OCI-LY7 (cell line): ENCODE measurements at regions not wholly inside any gene's neighbourhood (a gene's known extent, or its start where the extent isn't known, plus 50 kb on each side); places are given as distances from the start of the nearest gene placed in this dataset.

Source experiments
- EZH2phosphoT487 ChIP-seq: fragments of 200-600 bp; sonication (generic); IDR thresholded peaks from 2 replicates; pipeline ENCODE4 v1.6.1; 2018; ENCODE audit warnings: low read depth, borderline replicate concordance, mild to moderate bottlenecking, mixed run types, antibody characterized with exemption, low read length, moderate library complexity, mixed read lengths
- TF ChIP-seq, protein P1 (sequence below): fragments of 200-600 bp; sonication (generic); conservative IDR thresholded peaks from 2 replicates; pipeline ENCODE4 v1.5.1; 2014; ENCODE audit warnings: mild to moderate bottlenecking, antibody characterized with exemption, low read length, moderate library complexity, mixed read lengths

DNA sequence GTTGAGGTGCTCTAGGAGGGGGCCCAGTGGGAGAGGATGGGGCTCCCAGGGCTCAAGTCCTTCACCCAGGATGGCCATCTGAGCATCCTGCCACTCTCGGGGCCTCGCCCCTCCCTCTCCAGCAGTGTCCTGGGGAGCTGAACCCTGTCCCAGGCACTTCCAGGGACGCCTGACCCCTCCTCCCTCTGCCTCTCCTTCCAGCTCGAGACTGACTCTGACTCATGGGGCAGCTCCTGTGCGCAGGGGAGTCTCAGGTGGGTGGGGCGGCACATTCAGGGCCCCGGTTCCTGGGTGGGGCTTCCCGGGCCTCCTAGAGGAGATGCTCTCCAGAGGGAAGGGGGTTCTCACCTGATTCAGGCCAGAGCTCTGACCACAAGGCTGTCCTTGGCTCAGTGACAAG is 77.1 kb upstream of the IGLL5 start:
- TF ChIP-seq, protein P1, sequence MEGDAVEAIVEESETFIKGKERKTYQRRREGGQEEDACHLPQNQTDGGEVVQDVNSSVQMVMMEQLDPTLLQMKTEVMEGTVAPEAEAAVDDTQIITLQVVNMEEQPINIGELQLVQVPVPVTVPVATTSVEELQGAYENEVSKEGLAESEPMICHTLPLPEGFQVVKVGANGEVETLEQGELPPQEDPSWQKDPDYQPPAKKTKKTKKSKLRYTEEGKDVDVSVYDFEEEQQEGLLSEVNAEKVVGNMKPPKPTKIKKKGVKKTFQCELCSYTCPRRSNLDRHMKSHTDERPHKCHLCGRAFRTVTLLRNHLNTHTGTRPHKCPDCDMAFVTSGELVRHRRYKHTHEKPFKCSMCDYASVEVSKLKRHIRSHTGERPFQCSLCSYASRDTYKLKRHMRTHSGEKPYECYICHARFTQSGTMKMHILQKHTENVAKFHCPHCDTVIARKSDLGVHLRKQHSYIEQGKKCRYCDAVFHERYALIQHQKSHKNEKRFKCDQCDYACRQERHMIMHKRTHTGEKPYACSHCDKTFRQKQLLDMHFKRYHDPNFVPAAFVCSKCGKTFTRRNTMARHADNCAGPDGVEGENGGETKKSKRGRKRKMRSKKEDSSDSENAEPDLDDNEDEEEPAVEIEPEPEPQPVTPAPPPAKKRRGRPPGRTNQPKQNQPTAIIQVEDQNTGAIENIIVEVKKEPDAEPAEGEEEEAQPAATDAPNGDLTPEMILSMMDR = no peak
- TF ChIP-seq EZH2phosphoT487 = no peak
